ENCODE measurements at regions not wholly inside any gene's neighbourhood (a gene's known extent, or its start where the extent isn't known, plus 50 kb on each side); places are given as distances from the start of the nearest gene placed in this dataset.

GRCh38 chr12:84507956-84508850 is 404.4 kb downstream of the SLC6A15 start:
- no peak for TF ChIP-seq CTCF (IDR thresholded peaks at IDR 0.05; ENCODE audit: borderline replicate concordance, extremely low read depth, low read length, poor library complexity, severe bottlenecking)
- no peak for TF ChIP-seq EZH2 (IDR thresholded peaks at IDR 0.05; ENCODE audit: borderline replicate concordance, low read depth, low read length, severe bottlenecking)

Data from DND-41 (cell line).